ENCODE measurements at regions not wholly inside any gene's neighbourhood (a gene's known extent, or its start where the extent isn't known, plus 50 kb on each side); places are given as distances from the start of the nearest gene placed in this dataset.

- no peak for TF ChIP-seq CTCF (IDR thresholded peaks at IDR 0.05; ENCODE audit: poor library complexity, severe bottlenecking)
- no peak for TF ChIP-seq TAF1 (IDR thresholded peaks at IDR 0.05; ENCODE audit: low read depth)
- no peak for TF ChIP-seq EZH2 (IDR thresholded peaks at IDR 0.05; ENCODE audit: borderline replicate concordance, insufficient read depth, low read length, poor library complexity, severe bottlenecking)
- no peak for TF ChIP-seq MXI1 (conservative IDR thresholded peaks at IDR 0.05; ENCODE audit: poor library complexity, severe bottlenecking)
- TF ChIP-seq POLR2AphosphoS5 (IDR thresholded peaks at IDR 0.05), result no peak
- no peak for TF ChIP-seq REST (IDR thresholded peaks at IDR 0.05; ENCODE audit: borderline replicate concordance)
- no peak for TF ChIP-seq EP300 (conservative IDR thresholded peaks at IDR 0.05; ENCODE audit: poor library complexity, severe bottlenecking)
- no peak for TF ChIP-seq SMC3 (conservative IDR thresholded peaks at IDR 0.05; ENCODE audit: poor library complexity)
- no peaks in the 10 kb centered on the region for H3K27me3 ChIP-seq (ENCODE audit: insufficient read depth, low read depth, low read length)
- no peaks in the 10 kb centered on the region for H4K20me1 ChIP-seq (ENCODE audit: insufficient read depth)
- no peaks in the 10 kb centered on the region for H3F3A ChIP-seq (ENCODE audit: insufficient read depth, low read length, poor library complexity, severe bottlenecking)
- no peaks in the 10 kb centered on the region for H3K36me3 ChIP-seq (ENCODE audit: insufficient read depth, low read length)
- no peak overlapping the region for H3K4me2 ChIP-seq (ENCODE audit: low read length)
- no peaks in the 10 kb centered on the region for H3K9me2 ChIP-seq (ENCODE audit: insufficient read depth, low read length)
- H3K79me2 ChIP-seq (replicated peaks; ENCODE audit: insufficient read depth, low read length), result no peaks in the 10 kb centered on the region
- H3K9me3 ChIP-seq (ENCODE audit: low read length), result no peaks in the 10 kb centered on the region
- H3K9ac ChIP-seq (ENCODE audit: low read length), result no peak overlapping the region
- H2AFZ ChIP-seq (ENCODE audit: low read depth, low read length), result no peak overlapping the region
- H3K27ac ChIP-seq (ENCODE audit: low read length), result no peak overlapping the region
- H3K4me3 ChIP-seq (ENCODE audit: low read length), result no peak overlapping the region
Measured at GRCh38 chr6:81130969-81131368, 621.5 kb downstream of the TENT5A start.

DNA sequence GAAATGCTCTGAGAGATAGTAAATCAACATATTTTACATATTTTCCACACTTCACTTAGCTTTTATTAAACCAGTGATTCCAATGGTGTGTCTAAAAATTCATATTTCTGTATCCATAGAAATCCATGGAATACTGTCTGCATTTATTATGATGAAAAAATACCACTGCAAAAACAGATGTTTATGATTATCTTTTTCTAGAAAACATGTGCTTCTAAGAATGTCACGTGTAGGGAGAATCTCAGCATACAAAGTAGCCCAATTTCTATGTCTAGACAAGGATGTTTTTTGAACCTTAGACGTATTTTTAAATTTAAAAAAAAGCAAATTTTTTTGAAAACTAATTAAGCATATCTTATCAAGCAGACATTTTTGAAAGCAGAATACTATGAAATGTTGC lies 622.4 kb downstream of the TENT5A start:
- Histone ChIP-seq H3K27me3 (ENCODE audit: insufficient read depth, low read depth, low read length) (no peaks in the 10 kb centered on the region), H2AFZ (ENCODE audit: low read depth, low read length) (no peak overlapping the region), H3K4me2 (ENCODE audit: low read length) (no peak overlapping the region), H3F3A (ENCODE audit: insufficient read depth, low read length, poor library complexity, severe bottlenecking) (no peaks in the 10 kb centered on the region), H3K9me3 (ENCODE audit: low read length) (no peaks in the 10 kb centered on the region), H3K4me3 (ENCODE audit: low read length) (no peak overlapping the region), H3K9me2 (ENCODE audit: insufficient read depth, low read length) (no peaks in the 10 kb centered on the region), H3K36me3 (ENCODE audit: insufficient read depth, low read length) (no peaks in the 10 kb centered on the region), H3K9ac (ENCODE audit: low read length) (no peak overlapping the region), H3K79me2 (replicated peaks; ENCODE audit: insufficient read depth, low read length) (no peaks in the 10 kb centered on the region), H3K27ac (ENCODE audit: low read length) (no peak overlapping the region), H4K20me1 (ENCODE audit: insufficient read depth) (no peaks in the 10 kb centered on the region)
- TF ChIP-seq MXI1 (conservative IDR thresholded peaks at IDR 0.05; ENCODE audit: poor library complexity, severe bottlenecking), result no peak
- no peak for TF ChIP-seq SMC3 (conservative IDR thresholded peaks at IDR 0.05; ENCODE audit: poor library complexity)
- TF ChIP-seq CTCF (IDR thresholded peaks at IDR 0.05; ENCODE audit: poor library complexity, severe bottlenecking), result no peak
- no peak for TF ChIP-seq RAD21 (conservative IDR thresholded peaks at IDR 0.05)
- no peak for TF ChIP-seq EP300 (conservative IDR thresholded peaks at IDR 0.05; ENCODE audit: poor library complexity, severe bottlenecking)
- no peak for TF ChIP-seq TAF1 (IDR thresholded peaks at IDR 0.05; ENCODE audit: low read depth)
- TF ChIP-seq POLR2AphosphoS5 (IDR thresholded peaks at IDR 0.05), result no peak
- TF ChIP-seq REST (IDR thresholded peaks at IDR 0.05; ENCODE audit: borderline replicate concordance), result no peak
- no peak for TF ChIP-seq EZH2 (IDR thresholded peaks at IDR 0.05; ENCODE audit: borderline replicate concordance, insufficient read depth, low read length, poor library complexity, severe bottlenecking)
